GM21360 (cell line): ENCODE measurements at regions not wholly inside any gene's neighbourhood (a gene's known extent, or its start where the extent isn't known, plus 50 kb on each side); places are given as distances from the start of the nearest gene placed in this dataset.

Source experiments
- ATAC-seq: cut with Tn5 transposase; IDR thresholded peaks from one replicate; pipeline ENCODE4 v1.9.1; 2021; ENCODE audit warnings: mild to moderate bottlenecking, moderate library complexity; ENCODE audit not compliant: unreplicated experiment

GRCh38 chr15:66927201-66928077 is 138.0 kb upstream of the SMAD3 start:
- ATAC-seq, result no peak

- no peak for ATAC-seq
Measured at GRCh38 chr15:66928101-66928500, 137.3 kb upstream of the SMAD3 start.

- ATAC-seq, result no peak
Measured at GRCh38 chr15:66928784-66929183, 136.6 kb upstream of the SMAD3 start.

GRCh38 chr15:66929843-66930402 is 135.5 kb upstream of the SMAD3 start:
- ATAC-seq, result no peak

GRCh38 chr15:66931768-66932633 is 133.4 kb upstream of the SMAD3 start:
- ATAC-seq, result no peak

GRCh38 chr15:66932634-66933024 is 132.8 kb upstream of the SMAD3 start:
- no peak for ATAC-seq

GRCh38 chr15:66933932-66934867 is 131.2 kb upstream of the SMAD3 start:
- ATAC-seq, result no peak

GRCh38 chr15:66934868-66935520 is 130.4 kb upstream of the SMAD3 start:
- no peak for ATAC-seq

GRCh38 chr15:66935688-66936087 is 129.7 kb upstream of the SMAD3 start:
- ATAC-seq, result no peak

- ATAC-seq, result no peak
Measured at GRCh38 chr15:66936109-66936860, 129.1 kb upstream of the SMAD3 start.

- ATAC-seq, result no peak
Measured at GRCh38 chr15:66936861-66937582, 128.4 kb upstream of the SMAD3 start.

- no peak for ATAC-seq
Measured at GRCh38 chr15:66937588-66937987, 127.8 kb upstream of the SMAD3 start.

GRCh38 chr15:66938114-66938830 is 127.1 kb upstream of the SMAD3 start:
- no peak for ATAC-seq

- no peak for ATAC-seq
Measured at GRCh38 chr15:66939016-66939415, 126.4 kb upstream of the SMAD3 start.

- ATAC-seq, result no peak
Measured at GRCh38 chr15:66939451-66940023, 125.9 kb upstream of the SMAD3 start.

GRCh38 chr15:66940368-66940767 is 125.0 kb upstream of the SMAD3 start:
- ATAC-seq, result peak; percentile 68

- no peak for ATAC-seq
Measured at GRCh38 chr15:66941108-66941711, 124.2 kb upstream of the SMAD3 start.
